Suppressor macrophage treated with lipopolysaccharide for 4 hours (primary cell): ENCODE measurements at regions not wholly inside any gene's neighbourhood (a gene's known extent, or its start where the extent isn't known, plus 50 kb on each side); places are given as distances from the start of the nearest gene placed in this dataset.

ENCODE experiments used
- DNase-seq: peaks from one replicate; pipeline ENCODE4 v3.0.0-alpha.2; 2020

- no peak for DNase-seq
Observed at GRCh38 chr13:75038393-75039113, 443.4 kb downstream of the TBC1D4 start.

DNA sequence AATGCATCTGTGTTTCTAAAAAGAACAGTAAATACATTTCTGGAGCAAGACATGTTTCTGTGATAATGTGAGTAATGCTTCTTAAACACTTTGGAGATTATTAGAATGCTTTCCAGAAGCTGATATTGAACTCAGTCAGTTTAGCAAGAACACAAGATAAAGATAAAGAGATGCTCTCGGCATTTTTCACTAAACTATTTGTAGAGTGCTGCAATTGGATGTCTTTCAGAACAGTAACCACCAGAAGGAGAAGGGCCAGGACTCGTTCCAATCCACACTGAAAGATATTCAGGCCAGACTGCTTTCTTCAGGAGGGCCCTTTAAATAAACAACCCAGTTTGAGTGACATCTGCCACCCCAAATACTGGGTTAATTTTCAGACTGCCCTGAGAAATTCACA is 456.0 kb downstream of the TBC1D4 start:
- no peak for DNase-seq

DNA sequence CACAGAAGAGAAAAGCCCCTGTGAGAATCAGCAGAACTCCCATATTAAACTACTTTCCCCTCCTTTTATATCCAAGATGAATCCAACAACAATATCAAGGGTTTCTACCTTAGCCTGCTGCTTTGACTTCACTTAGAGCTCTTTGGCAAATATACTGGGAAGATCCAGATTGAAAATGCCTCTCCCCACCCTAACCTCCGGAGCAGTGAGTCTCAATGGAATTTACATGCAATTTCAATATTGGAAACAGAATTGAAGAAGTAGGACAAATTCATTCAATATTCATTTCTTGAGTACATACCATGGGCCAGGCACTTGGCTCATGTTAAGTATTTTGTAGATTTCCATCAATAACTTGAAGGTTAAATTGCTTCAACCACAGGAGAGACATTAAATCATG is 457.4 kb downstream of the TBC1D4 start:
- no peak for DNase-seq

DNA sequence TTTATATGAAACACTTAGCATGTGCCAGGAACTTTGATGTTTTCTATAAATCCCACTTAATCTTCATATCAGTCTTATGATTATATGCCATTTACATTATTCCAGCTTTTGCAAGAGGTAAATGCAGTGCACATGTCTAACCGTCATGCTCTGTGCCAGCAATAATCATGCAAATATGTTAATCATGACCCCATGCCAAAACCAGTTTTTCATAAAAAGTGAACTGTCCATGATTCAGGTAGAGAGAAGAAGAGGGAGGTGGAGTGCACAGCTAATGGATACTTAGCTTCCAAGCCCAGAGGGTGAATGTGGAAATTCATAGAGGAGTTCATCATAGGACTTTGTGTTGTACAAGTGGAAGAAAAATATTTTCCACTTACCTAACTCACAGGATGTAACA is 458.4 kb downstream of the TBC1D4 start:
- DNase-seq: no peak

GRCh38 chr13:75021151-75021550 is 460.8 kb downstream of the TBC1D4 start:
- DNase-seq: no peak

DNA sequence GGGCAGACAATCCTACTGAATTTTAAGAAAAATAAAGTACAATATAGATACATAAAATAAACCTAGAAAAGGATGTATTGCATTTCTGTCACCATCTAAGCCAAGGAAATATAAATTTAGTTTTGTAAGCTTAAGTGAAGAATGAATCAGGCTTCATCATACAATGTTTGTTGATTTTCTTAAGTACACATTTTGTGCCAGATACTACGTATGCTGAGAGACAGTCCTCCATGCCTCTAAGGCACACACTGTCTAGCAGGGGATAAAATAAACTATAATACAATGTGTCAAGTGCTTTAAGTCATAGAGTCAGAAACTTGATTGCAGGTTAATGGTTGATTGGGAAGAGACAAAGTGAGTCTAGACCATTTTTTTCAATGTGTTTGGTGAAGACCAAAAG is 465.7 kb downstream of the TBC1D4 start:
- DNase-seq: no peak

DNA sequence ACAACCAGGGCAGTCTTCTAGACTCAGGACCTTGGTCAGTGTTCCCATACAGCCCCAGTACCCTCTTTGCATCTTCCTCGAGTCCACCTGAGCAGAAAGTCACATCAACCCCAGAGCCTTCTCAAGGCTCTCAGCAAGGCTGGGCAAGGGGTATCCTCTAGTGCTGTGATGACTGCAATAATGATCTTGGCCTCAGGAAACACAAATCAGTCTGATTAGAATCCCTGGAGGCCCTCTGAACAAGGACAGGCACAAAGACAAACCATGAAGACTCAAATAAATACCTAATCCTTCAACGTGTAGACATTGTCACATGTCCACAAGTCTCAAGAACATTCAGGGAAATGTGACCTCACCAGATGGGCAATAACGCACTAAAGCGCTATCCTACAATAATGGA is 468.2 kb downstream of the TBC1D4 start:
- DNase-seq: no peak

- no peak for DNase-seq
Observed at GRCh38 chr13:75010941-75011340, 471.0 kb downstream of the TBC1D4 start.

DNA sequence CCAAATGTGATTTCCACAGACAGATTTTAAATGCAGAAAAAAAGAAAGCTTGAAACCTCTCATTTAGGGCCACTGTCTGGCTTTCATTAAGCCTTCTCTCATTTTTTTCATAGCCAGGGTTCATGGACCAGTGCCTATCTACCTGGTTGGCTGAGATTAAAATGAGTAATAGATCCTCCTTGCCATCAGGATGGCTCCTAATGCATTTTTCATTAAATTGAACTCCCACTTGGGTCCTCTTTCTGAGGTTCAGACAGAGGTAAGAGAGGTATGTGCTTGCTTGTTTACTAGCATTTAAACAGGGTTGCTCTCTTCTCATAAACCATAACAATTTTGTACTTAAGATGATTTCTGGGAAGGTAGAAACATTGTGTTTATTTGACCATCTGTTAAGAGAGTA is 473.0 kb downstream of the TBC1D4 start:
- DNase-seq: no peak

DNA sequence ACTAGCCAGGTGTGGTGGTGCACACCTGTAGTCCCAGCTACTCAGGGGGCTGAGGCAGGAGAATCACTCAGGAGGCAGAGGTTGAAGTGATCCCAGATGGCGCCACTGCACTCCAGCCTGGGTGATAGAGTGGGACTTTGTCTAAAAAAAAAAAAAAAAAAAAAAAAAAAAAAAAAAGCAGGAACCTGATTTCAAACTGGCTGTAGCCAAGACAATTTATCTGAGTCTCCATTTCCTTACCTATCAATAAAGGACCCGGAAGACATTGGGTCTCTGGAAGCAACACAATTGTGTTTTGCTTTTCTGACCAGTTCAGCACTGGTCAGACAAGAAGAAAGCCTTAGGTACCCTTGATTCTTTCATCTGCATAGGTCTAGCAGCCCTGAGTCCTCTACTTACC is 491.0 kb downstream of the TBC1D4 start:
- DNase-seq: no peak

GRCh38 chr13:74987124-74987690 is 494.8 kb downstream of the TBC1D4 start:
- no peak for DNase-seq

DNA sequence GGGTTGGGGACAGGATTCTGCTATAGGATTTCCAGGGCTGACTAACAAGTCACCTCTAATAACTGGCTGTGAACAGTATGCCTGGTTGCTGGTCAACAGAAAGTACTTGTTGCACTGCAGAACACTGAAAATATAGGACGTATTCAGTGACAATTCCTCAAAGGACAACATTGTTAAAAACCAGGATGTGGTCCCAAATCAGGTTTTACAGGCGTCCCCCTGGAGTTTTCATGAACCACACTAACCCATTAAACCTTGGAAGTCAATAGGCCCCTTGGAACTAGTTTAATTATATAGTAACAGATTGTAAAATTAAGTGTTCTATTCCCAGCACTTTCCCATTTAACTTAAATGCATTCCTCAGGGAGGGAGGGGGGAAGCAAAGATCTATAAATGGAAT is 495.4 kb downstream of the TBC1D4 start:
- no peak for DNase-seq

- DNase-seq: no peak
Observed at GRCh38 chr13:74979703-74980102, 502.3 kb downstream of the TBC1D4 start.

DNA sequence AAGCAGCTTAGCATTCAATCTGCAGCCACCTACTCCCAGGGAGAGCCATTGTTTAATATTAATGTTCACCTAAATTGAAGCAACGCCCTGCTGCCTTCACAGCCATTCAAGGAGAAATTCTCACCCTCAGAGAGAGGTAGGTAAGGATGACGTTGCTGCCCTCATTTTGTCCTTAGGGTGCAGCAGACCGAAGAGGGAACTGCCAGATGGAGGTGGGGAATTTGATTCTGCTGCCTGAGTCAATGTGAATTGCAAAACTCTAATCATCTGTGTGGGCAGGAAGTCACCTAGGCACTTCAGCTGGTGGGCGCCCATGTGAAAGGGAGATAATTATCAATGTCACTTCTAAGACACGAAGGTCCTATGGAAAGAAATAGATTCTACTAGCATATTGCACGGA is 503.4 kb downstream of the TBC1D4 start:
- DNase-seq: no peak

- DNase-seq: no peak
Observed at GRCh38 chr13:74977498-74977897, 504.5 kb downstream of the TBC1D4 start.

DNA sequence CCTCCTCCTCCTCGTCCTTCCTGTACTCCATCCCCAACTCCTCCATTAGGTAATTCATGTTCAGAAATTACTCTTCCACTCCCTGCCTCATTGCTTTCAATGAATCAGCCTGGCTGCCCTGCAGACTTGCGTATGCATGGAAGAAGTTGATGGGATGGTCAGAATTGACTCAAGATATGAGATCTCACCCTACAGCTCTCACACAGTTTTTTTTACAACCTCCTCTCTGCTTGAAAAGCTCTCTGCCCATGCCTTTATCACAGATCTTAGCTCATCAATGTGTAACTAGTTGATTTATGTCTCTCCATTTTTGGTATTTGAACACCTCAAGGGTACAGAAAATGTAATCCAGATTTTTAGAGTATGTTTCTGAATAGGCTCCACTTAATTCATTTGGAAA is 506.9 kb downstream of the TBC1D4 start:
- DNase-seq: no peak

GRCh38 chr13:74973935-74974879 is 507.8 kb downstream of the TBC1D4 start:
- DNase-seq: no peak

- no peak for DNase-seq
Observed at GRCh38 chr13:74969419-74969818, 512.5 kb downstream of the TBC1D4 start.

- DNase-seq: no peak
Observed at GRCh38 chr13:74966814-74967424, 515.0 kb downstream of the TBC1D4 start.

GRCh38 chr13:74966275-74966674 is 515.7 kb downstream of the TBC1D4 start:
- DNase-seq: no peak

- no peak for DNase-seq
Observed at GRCh38 chr13:74945637-74946036, 536.3 kb downstream of the TBC1D4 start.

DNA sequence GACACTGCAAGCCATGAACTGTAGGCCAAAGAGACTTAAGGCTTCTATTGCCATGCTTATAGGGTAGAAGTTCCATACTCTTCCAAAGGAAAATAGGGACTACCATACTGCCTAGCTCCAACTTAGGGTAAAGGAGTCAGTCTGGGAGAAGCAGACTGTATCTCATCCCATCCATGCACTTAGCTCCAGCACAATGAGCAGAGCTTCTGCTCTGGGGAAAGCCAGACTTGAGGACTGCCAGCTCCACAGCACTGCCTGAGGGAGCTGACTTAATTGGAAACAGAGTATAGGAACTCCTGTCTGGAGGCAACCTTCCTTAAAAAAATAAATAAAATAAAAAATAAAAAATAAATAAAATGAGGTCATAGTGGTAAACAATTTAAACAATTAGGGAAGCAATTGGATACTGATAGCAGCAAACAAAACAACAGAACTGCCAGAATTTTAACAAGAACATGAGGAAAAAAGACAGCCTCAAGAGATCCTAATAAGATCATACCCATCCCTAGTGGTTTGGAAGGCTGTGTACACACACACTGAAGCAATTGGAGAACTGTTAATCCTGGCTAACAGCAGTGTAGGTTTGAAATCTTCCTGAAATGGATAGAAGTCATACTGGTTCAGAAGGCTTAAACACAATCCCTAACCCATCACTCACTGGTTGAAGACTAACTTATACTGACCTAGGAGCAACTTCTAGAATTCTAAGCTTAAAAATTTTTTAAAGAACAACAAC is 550.1 kb downstream of the TBC1D4 start:
- DNase-seq: no peak
